GM23338 (cell line): ENCODE measurements at regions not wholly inside any gene's neighbourhood (a gene's known extent, or its start where the extent isn't known, plus 50 kb on each side); places are given as distances from the start of the nearest gene placed in this dataset.

Experiments used
- CREB1 ChIP-seq: fragments of 250-450 bp; sonication (Bioruptor Pico); IDR thresholded peaks from 2 replicates; pipeline ENCODE4 v1.5.0; 2020; ENCODE audit warnings: low read depth, mild to moderate bottlenecking, moderate library complexity
- EZH2 ChIP-seq: fragments of 200-600 bp; sonication (generic); IDR thresholded peaks from one replicate; pipeline ENCODE4 v1.8.0; 2017; ENCODE audit warnings: antibody characterized with exemption, mild to moderate bottlenecking, low read depth; ENCODE audit not compliant: unreplicated experiment
- EZH2phosphoT487 ChIP-seq: fragments of 200-600 bp; sonication (generic); IDR thresholded peaks from one replicate; pipeline ENCODE4 v1.8.1; 2018; ENCODE audit warnings: antibody characterized with exemption; ENCODE audit not compliant: unreplicated experiment
- JUNB ChIP-seq: IDR thresholded peaks from one replicate; pipeline ENCODE4 v1.6.1; 2016; ENCODE audit warnings: antibody characterized with exemption; ENCODE audit not compliant: unreplicated experiment
- POLR2AphosphoS5 ChIP-seq: IDR thresholded peaks from 2 replicates; pipeline ENCODE4 v1.6.1; 2016; ENCODE audit warnings: antibody characterized with exemption, low read depth
- ZNF114 ChIP-seq: fragments of 250-450 bp; sonication (Bioruptor Pico); IDR thresholded peaks from 2 replicates; pipeline ENCODE4 v1.5.0; 2020; ENCODE audit warnings: mild to moderate bottlenecking, moderate library complexity
- TF ChIP-seq, protein P1 (sequence below), 2 experiments: fragments of 200-600 bp in 1 of 2; sonication (generic) in 1 of 2; conservative IDR thresholded peaks; 2 replicates each; pipeline versions ENCODE4 v1.5.1 to v1.6.1; 2016 to 2017; ENCODE audit warnings: antibody characterized with exemption in 2 of 2, low read depth in 2 of 2, mild to moderate bottlenecking in 2 of 2, moderate library complexity in 1 of 2
- TF ChIP-seq, protein P2 (sequence below): IDR thresholded peaks from one replicate; pipeline ENCODE4 v1.6.1; 2018; ENCODE audit warnings: antibody characterized with exemption; ENCODE audit not compliant: unreplicated experiment
- TF ChIP-seq, protein P3 (sequence below): IDR thresholded peaks from 2 replicates; pipeline ENCODE4 v1.6.1; 2016; ENCODE audit warnings: antibody characterized with exemption

DNA sequence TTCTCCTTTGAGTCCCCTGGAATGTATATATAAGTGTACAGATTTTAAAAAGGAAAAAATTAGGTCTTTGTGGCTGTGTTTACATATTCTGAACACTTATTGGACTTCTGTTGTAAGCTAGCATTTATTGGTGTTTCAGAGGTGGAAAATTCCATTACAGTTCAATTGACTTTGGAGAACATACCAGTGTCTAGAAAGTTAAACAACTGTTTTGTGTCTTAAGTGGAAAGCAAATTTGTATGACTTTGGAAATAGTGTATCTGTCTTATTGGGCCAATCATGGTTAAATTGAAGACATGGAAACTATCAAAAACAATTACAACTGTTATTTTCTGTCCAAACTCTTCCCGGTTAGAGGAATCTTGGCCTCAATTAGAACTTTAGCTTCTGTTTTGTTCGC, 265.0 kb upstream of the C2CD4B start:
- TF ChIP-seq, protein P1, sequence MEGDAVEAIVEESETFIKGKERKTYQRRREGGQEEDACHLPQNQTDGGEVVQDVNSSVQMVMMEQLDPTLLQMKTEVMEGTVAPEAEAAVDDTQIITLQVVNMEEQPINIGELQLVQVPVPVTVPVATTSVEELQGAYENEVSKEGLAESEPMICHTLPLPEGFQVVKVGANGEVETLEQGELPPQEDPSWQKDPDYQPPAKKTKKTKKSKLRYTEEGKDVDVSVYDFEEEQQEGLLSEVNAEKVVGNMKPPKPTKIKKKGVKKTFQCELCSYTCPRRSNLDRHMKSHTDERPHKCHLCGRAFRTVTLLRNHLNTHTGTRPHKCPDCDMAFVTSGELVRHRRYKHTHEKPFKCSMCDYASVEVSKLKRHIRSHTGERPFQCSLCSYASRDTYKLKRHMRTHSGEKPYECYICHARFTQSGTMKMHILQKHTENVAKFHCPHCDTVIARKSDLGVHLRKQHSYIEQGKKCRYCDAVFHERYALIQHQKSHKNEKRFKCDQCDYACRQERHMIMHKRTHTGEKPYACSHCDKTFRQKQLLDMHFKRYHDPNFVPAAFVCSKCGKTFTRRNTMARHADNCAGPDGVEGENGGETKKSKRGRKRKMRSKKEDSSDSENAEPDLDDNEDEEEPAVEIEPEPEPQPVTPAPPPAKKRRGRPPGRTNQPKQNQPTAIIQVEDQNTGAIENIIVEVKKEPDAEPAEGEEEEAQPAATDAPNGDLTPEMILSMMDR (conservative IDR thresholded peaks at IDR 0.05; ENCODE audit: low read depth in 2 of 2) = no peak
- TF ChIP-seq EZH2 (no peak), ZNF114 (CRISPR knock-in tag) (no peak), POLR2AphosphoS5 (no peak), CREB1 (CRISPR knock-in tag) (no peak), EZH2phosphoT487 (no peak), JUNB (no peak)
- TF ChIP-seq, protein P2, sequence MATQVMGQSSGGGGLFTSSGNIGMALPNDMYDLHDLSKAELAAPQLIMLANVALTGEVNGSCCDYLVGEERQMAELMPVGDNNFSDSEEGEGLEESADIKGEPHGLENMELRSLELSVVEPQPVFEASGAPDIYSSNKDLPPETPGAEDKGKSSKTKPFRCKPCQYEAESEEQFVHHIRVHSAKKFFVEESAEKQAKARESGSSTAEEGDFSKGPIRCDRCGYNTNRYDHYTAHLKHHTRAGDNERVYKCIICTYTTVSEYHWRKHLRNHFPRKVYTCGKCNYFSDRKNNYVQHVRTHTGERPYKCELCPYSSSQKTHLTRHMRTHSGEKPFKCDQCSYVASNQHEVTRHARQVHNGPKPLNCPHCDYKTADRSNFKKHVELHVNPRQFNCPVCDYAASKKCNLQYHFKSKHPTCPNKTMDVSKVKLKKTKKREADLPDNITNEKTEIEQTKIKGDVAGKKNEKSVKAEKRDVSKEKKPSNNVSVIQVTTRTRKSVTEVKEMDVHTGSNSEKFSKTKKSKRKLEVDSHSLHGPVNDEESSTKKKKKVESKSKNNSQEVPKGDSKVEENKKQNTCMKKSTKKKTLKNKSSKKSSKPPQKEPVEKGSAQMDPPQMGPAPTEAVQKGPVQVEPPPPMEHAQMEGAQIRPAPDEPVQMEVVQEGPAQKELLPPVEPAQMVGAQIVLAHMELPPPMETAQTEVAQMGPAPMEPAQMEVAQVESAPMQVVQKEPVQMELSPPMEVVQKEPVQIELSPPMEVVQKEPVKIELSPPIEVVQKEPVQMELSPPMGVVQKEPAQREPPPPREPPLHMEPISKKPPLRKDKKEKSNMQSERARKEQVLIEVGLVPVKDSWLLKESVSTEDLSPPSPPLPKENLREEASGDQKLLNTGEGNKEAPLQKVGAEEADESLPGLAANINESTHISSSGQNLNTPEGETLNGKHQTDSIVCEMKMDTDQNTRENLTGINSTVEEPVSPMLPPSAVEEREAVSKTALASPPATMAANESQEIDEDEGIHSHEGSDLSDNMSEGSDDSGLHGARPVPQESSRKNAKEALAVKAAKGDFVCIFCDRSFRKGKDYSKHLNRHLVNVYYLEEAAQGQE = no peak
- TF ChIP-seq, protein P3, sequence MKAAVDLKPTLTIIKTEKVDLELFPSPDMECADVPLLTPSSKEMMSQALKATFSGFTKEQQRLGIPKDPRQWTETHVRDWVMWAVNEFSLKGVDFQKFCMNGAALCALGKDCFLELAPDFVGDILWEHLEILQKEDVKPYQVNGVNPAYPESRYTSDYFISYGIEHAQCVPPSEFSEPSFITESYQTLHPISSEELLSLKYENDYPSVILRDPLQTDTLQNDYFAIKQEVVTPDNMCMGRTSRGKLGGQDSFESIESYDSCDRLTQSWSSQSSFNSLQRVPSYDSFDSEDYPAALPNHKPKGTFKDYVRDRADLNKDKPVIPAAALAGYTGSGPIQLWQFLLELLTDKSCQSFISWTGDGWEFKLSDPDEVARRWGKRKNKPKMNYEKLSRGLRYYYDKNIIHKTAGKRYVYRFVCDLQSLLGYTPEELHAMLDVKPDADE = no peak
